GM04503 (cell line): ENCODE measurements at regions not wholly inside any gene's neighbourhood (a gene's known extent, or its start where the extent isn't known, plus 50 kb on each side); places are given as distances from the start of the nearest gene placed in this dataset.
"Not testable (repeated sequence)": the region's sequence is repeated elsewhere in the genome, so short reads cannot be mapped to it uniquely, and the experiment has no call there.

Source experiments
- DNase-seq: peaks from one replicate; pipeline ENCODE4 v3.0.0-alpha.2; 2012; ENCODE audit warnings: low read depth

- DNase-seq, result not testable (repeated sequence)
Observed at GRCh38 chr9:6104406-6104805, 89.0 kb upstream of the RANBP6 start.

GRCh38 chr9:6103911-6104310 lies 88.5 kb upstream of the RANBP6 start:
- not testable (repeated sequence) for DNase-seq

- peak; percentile 67 for DNase-seq
Observed at GRCh38 chr9:6102336-6102987, 87.0 kb upstream of the RANBP6 start.

- not testable (repeated sequence) for DNase-seq
Observed at GRCh38 chr9:6101725-6102124, 86.3 kb upstream of the RANBP6 start.

DNA sequence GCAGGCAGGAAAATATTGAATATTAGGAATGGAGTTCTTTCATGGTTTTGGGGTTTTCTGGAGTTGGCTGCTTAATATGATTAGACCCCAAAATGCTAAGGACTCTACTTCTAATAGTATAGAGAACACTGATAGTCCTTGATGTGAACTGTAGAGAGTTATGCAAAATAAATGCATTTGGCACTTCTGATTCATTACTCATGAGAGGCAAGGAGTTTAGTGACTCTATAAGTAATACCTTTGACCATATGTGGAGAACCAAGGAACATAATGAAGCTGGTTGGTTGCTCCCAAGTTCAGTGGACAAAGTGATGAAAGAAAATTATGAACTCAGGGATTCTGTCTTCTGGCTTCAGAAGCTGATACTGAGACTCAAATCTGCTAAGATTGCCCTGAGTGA lies 83.9 kb upstream of the RANBP6 start:
- DNase-seq, result not testable (repeated sequence)

DNA sequence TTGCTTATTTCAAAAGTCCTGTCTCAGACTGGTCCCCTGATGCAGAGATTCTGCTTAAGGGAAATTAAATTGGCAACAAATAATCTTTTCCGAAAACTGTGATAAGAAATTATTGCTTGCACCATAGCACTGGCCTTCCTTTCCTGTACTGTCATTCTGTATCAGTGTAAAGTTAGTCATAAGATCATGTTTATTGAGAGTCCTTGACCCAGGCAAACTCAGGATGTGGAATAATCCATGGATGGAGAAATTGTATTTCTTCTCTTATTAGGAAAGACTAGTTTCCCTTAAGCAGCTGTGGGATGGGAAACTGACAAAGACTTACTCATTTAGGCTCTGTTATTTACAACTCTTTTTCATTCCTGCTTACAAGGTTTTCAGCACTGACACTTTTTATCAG lies 83.0 kb upstream of the RANBP6 start:
- DNase-seq, result no peak

GRCh38 chr9:6096821-6097220 lies 81.4 kb upstream of the RANBP6 start:
- DNase-seq, result peak; percentile 64

DNA sequence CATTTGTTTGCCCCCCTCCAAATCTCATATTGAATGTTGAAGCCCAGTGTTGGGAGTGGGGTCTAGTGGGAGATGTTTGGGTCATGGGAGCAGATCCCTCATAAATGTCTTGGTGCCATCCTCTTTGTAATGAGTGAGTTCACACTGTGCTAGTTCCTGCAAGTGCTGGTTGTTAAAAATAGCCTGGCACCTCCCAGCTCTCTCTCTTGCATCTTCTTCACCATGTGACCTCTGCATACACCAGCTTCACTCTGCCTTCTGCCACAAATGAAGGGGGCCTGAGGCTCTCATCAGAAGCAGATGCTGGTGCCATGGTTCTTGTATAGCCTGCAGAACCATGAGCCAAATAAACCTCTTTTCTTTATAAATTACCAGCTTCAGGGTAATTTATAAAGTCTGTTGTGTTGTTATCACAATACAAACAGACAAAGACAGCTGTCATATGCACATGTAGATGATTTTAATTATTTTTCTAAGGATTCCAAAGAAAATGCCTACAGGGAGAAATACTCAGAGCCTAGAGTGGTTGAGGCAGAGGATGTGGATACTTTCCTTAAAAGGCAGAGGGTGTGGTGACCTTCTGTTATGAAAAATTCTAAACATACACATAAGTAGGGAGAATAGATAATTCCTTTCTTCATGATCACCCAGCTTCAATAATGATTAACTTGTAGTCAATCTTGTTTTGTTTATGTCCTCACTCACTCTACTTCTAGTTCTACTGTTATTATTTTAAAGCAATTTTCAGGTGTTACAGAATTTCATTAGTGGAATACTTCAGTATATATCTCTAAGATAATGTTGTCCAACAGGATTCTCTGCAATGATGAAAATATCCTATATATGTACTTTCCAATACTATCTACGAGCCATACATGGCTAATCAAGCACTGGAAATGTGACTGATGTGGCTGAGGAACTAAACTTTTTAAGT lies 75.1 kb upstream of the RANBP6 start:
- no peak for DNase-seq

DNA sequence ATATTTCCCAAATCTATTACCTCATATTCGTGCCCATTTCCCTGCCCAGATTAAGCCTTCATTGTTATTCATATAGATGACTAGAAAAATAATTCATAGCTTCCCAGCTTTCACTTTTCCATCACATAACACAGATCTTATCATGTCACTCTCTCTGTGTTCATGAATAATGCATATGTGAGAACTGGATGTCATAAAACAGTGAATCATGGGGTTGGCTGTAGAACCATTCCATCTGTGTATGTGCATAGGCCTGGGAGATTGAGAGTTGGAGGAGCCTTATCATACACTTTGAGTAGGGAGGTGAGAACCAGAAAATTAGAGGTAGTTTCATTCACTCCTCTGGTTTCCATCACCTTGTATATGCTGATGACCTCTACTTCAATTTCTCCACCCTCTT lies 73.9 kb upstream of the RANBP6 start:
- DNase-seq, result no peak

DNA sequence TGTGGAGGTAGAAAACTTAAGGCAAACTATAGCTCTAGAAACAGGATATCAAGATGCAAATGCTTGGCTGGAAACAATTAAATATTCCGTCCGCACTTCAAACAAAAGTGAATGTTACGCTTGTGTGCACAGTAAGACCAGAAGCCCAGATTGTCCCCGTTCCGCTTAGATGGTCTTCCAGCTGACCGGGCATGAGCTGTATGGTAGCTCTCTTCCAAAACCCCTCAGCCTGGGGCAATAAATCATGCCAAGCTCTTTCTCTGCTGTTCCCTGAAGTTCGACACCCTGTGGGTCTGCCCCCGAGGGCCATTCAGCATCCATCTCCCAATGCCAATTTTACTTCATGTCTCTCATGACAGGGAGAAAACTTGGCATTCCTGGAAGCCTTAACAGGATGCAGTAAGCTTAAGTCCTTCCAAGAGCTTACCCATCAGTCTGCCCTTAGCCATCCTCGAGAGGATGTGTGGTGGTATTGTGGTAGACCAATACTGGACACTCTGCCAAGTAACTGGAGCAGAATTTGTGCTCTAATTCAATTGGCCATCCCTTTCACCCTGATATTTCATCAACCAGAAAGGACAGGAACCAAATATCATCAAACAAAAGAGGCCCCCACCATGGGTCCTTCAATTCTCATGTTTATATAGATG lies 70.7 kb upstream of the RANBP6 start:
- no peak for DNase-seq

GRCh38 chr9:6080154-6080716 lies 64.8 kb upstream of the RANBP6 start:
- peak; percentile 56 for DNase-seq

GRCh38 chr9:6079386-6079785 lies 64.0 kb upstream of the RANBP6 start:
- no peak for DNase-seq

- no peak for DNase-seq
Observed at GRCh38 chr9:6078382-6079105, 63.1 kb upstream of the RANBP6 start.

DNA sequence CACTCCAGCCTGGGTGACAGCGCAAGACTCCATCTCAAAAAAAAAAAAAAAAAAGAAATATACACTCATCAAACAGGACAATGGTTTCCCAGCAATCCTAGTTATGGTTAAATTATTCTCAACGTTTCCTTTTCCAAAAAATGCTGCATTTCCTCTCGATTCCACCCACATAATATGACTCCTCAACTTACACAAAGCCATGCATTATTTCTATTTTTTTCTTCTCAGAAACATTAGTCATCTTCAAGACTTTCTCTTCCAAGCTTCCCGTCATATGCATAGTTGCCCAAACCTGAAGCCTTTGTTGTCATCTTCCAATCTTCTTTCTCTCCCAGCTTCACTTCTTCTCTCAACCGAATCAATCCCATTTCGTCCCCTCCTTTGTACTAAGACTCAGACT lies 61.4 kb upstream of the RANBP6 start:
- DNase-seq, result no peak

DNA sequence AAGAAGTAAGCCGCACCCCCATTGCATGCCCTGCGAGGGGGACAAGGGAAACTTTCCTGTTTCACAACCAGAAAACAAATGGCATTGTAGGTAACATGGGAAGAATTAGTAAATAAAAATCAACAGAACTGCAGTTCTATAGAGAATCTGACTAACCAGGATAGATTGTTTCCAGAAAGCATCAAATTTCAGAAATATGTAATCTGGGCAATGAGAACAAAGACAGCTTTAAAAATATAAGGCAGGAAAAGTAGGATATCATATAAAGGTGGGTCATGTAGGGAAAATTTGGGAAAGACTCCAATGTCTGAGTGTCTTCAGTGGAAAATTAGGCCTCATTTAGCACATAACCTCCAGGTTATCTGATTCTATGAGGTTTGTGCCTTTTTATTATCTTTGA lies 58.3 kb upstream of the RANBP6 start:
- DNase-seq, result no peak

DNA sequence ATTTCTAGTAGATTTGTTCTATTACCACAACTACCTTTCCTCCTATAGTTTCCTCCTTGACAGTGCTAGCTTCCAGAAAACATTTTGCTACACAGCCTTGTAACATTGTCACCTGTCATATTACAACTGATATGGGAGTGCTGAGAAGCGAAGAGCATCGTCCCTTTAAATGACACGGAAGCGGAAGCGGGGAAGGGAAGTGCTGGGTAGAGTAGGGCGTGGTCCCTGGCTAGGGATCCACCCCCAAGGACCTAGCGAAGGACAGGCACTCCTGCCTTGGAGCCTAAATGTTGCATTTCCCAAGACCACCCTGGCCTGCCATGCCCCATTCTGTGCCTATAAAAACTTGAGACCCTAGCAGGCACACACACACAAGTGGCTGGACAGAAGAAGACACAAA lies 57.4 kb upstream of the RANBP6 start:
- DNase-seq, result no peak

DNA sequence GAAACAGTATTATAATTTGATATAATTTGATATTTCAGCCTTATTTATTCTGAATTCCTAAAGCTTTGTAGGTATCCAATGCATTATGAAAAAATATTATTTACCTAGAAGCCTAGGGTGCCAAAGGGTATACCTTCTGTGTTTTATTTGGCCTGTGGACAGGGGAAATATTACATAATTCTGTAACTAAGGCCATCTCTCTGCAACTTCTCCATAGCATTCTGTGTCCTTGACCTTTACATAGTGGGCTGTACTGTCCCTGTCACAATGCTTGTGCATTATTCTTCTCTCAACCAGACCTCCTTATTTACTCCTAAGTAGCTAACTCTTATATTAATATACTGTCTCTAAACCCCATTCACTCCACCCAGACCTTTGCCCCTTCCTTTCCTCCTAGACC lies 57.0 kb upstream of the RANBP6 start:
- no peak for DNase-seq

DNA sequence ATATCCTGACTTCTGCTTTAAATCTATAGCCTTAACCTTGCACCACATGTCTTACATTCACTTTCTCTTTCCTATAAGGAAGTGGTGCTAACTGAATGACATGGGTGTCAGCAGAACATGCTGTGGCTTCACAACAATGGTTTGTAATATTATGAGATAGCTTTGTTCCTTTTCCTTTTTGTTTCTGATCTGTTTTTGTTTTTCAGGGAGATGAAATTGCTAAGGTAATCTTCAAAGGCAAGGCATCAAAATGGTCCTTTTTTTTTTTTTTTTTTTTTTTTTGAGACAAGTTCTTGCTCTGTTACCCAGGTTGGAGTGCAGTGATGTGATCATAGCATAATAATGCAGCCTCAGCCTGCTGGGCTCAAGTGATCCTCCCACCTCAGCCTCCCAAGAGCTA lies 53.6 kb upstream of the RANBP6 start:
- no peak for DNase-seq

GRCh38 chr9:6067426-6067825 lies 52.0 kb upstream of the RANBP6 start:
- DNase-seq, result no peak
